Tibial nerve (tissue), 3 donors: ENCODE measurements at regions not wholly inside any gene's neighbourhood (a gene's known extent, or its start where the extent isn't known, plus 50 kb on each side); places are given as distances from the start of the nearest gene placed in this dataset.

Source experiments
- EP300 ChIP-seq, 2 donors: sonication (generic); formaldehyde crosslinking; IDR thresholded peaks; one replicate each; pipeline ENCODE4 v1.6.1; 2017; ENCODE audit warnings: antibody characterized with exemption in 2 of 2, mild to moderate bottlenecking in 1 of 2
- POLR2A ChIP-seq, 2 donors: fragments of 450-650 bp; IDR thresholded peaks; one replicate each; pipeline ENCODE4 v1.6.1; 2017; ENCODE audit warnings: antibody characterized with exemption in 2 of 2, mild to moderate bottlenecking in 2 of 2, moderate library complexity in 2 of 2

DNA sequence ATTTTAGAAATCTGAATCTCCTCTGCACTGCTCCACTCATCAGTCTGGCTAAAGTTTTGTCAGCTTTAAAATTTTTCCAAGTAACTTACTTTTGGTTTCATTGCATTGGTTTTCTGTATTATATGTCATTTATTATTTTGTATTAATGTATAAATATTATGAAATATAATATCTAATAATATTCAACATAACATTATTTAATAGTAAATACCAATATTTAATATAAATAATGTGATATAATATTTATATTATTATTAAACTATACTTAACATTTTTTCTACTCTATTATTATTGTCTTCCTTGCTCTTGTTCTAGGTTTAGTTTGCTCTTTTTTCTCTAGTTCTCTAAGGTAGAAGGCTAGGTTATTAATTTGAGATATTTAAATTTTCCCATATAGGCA is 512.1 kb downstream of the AACS start:
- TF ChIP-seq EP300 (IDR thresholded peaks at IDR 0.05) = no peak
- TF ChIP-seq POLR2A (IDR thresholded peaks at IDR 0.05) = no peak
